Glutamatergic neuron (in vitro differentiated cells): ENCODE measurements at regions not wholly inside any gene's neighbourhood (a gene's known extent, or its start where the extent isn't known, plus 50 kb on each side); places are given as distances from the start of the nearest gene placed in this dataset.

Source experiments
- DNase-seq: peaks from one replicate; pipeline ENCODE4 v3.0.0; 2022
- H3K27ac Mint-ChIP-seq: one replicate; pipeline ENCODE4 v1.8.0; 2020; ENCODE audit warnings: mild to moderate bottlenecking, mixed read lengths, inconsistent platforms; ENCODE audit not compliant: unreplicated experiment
- H3K27me3 Mint-ChIP-seq: one replicate; pipeline ENCODE4 v1.8.0; 2020; ENCODE audit warnings: mild to moderate bottlenecking, moderate library complexity, mixed read lengths, inconsistent platforms; ENCODE audit not compliant: unreplicated experiment
- H3K36me3 Mint-ChIP-seq: one replicate; pipeline ENCODE4 v1.8.0; 2020; ENCODE audit warnings: mild to moderate bottlenecking, mixed read lengths, inconsistent platforms; ENCODE audit not compliant: unreplicated experiment
- H3K4me1 Mint-ChIP-seq: one replicate; pipeline ENCODE4 v1.8.0; 2020; ENCODE audit warnings: mild to moderate bottlenecking, low read depth, mixed read lengths, inconsistent platforms; ENCODE audit not compliant: unreplicated experiment
- H3K4me3 Mint-ChIP-seq: one replicate; pipeline ENCODE4 v1.8.0; 2020; ENCODE audit warnings: mild to moderate bottlenecking, mixed read lengths, inconsistent platforms; ENCODE audit not compliant: unreplicated experiment
- H3K9me3 Mint-ChIP-seq: one replicate; pipeline ENCODE4 v1.8.0; 2020; ENCODE audit warnings: mild to moderate bottlenecking, moderate library complexity, mixed read lengths, inconsistent platforms; ENCODE audit not compliant: unreplicated experiment
- TF ChIP-seq, protein P1 (sequence below): fragments of 200-600 bp; sonication (generic); IDR thresholded peaks from one replicate; pipeline ENCODE4 v1.5.0; 2021; ENCODE audit not compliant: partially characterized antibody, unreplicated experiment

DNA sequence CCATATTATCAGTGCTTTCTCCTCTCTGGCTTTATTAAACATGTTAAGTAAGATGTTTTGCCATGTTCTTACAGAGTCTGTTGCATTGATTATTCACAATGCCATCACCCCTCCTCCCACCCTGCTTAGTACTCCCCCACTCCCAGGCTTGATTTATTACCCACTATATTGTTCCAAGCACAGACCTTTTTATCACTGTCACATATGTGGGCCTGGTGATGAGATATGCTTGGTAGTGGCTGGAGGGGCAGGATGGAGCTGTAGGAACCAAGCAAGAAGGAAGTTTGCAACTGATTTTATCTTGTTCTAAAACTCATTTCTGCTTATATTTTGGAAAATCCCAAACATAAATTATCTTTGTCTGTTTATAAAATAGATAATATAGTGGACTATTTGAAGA lies 748.2 kb upstream of the CELF4 start:
- Mint-ChIP-seq H3K27me3 (no peaks in the 10 kb centered on the region), H3K36me3 (peaks cover 5% of the 10 kb centered on the region), H3K9me3 (no peaks in the 10 kb centered on the region), H3K27ac (no peak overlapping the region), H3K4me1 (no peaks in the 10 kb centered on the region), H3K4me3 (no peak overlapping the region)
- DNase-seq: no peak
- TF ChIP-seq, protein P1, sequence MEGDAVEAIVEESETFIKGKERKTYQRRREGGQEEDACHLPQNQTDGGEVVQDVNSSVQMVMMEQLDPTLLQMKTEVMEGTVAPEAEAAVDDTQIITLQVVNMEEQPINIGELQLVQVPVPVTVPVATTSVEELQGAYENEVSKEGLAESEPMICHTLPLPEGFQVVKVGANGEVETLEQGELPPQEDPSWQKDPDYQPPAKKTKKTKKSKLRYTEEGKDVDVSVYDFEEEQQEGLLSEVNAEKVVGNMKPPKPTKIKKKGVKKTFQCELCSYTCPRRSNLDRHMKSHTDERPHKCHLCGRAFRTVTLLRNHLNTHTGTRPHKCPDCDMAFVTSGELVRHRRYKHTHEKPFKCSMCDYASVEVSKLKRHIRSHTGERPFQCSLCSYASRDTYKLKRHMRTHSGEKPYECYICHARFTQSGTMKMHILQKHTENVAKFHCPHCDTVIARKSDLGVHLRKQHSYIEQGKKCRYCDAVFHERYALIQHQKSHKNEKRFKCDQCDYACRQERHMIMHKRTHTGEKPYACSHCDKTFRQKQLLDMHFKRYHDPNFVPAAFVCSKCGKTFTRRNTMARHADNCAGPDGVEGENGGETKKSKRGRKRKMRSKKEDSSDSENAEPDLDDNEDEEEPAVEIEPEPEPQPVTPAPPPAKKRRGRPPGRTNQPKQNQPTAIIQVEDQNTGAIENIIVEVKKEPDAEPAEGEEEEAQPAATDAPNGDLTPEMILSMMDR: no peak

DNA sequence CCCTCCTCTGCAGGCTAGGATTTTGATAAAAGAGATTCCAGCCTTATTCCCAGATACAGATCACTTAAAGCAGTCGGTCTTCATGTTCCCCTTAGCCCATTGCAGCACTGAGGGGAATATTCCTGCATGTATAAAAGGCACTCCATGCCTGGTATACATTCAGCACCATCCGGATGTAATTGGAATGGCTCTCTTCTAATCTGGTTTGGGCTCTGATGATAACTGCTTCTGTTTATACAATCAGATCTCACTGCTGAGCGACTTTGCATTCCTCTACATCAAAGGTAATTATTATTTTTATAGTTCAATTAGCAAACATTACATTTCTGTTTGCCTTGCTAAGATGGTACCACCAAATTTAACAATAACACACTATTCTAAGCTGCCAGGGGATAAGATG lies 746.9 kb upstream of the CELF4 start:
- no peak for DNase-seq
- TF ChIP-seq, protein P1: no peak
- no peaks in the 10 kb centered on the region for H3K9me3 Mint-ChIP-seq
- H3K4me1 Mint-ChIP-seq: no peaks in the 10 kb centered on the region
- H3K4me3 Mint-ChIP-seq: no peak overlapping the region
- no peak overlapping the region for H3K27ac Mint-ChIP-seq
- no peaks in the 10 kb centered on the region for H3K27me3 Mint-ChIP-seq
- peaks cover 5% of the 10 kb centered on the region for H3K36me3 Mint-ChIP-seq

- no peak for DNase-seq
- TF ChIP-seq, protein P1: no peak
- Mint-ChIP-seq H3K4me1 (no peaks in the 10 kb centered on the region), H3K9me3 (no peaks in the 10 kb centered on the region), H3K36me3 (peaks cover 5% of the 10 kb centered on the region), H3K27me3 (no peaks in the 10 kb centered on the region), H3K4me3 (no peak overlapping the region), H3K27ac (no peak overlapping the region)
Measured at GRCh38 chr18:38310936-38311335, 745.3 kb upstream of the CELF4 start.

DNA sequence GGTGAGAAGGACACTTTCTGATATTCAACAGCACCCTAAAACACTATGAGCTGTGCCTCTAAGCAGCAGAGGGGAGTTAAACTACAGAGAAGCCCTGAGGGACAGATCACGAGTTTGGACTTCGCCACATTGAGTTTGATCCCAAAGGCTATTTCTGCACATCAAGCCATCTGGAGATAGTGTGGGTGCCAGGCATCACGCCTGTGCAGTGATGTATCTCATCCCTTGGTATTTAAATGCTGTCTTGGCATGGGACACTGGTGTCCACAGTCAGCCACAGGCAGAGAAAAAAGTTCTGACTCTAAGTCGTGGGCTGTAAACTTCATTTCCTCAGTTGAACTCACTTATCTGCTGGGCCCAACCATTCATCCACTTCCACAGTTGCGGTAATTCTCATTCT lies 742.3 kb upstream of the CELF4 start:
- H3K9me3 Mint-ChIP-seq: no peaks in the 10 kb centered on the region
- TF ChIP-seq, protein P1: no peak
- H3K27ac Mint-ChIP-seq: no peak overlapping the region
- no peak for DNase-seq
- H3K4me3 Mint-ChIP-seq: no peak overlapping the region
- H3K36me3 Mint-ChIP-seq: no peaks in the 10 kb centered on the region
- no peaks in the 10 kb centered on the region for H3K4me1 Mint-ChIP-seq
- no peaks in the 10 kb centered on the region for H3K27me3 Mint-ChIP-seq

GRCh38 chr18:38305961-38306360 lies 740.4 kb upstream of the CELF4 start:
- no peaks in the 10 kb centered on the region for H3K27me3 Mint-ChIP-seq
- no peaks in the 10 kb centered on the region for H3K36me3 Mint-ChIP-seq
- no peak for DNase-seq

More at GRCh38 chr18:38305961-38306360, 740.4 kb upstream of the CELF4 start:
- H3K27ac Mint-ChIP-seq: no peak overlapping the region
- no peak overlapping the region for H3K4me3 Mint-ChIP-seq
- TF ChIP-seq, protein P1: no peak
- H3K4me1 Mint-ChIP-seq: no peaks in the 10 kb centered on the region
- H3K9me3 Mint-ChIP-seq: no peaks in the 10 kb centered on the region
